MG63 (cell line): ENCODE measurements at regions not wholly inside any gene's neighbourhood (a gene's known extent, or its start where the extent isn't known, plus 50 kb on each side); places are given as distances from the start of the nearest gene placed in this dataset.

ENCODE experiments used
- DNase-seq: peaks from one replicate; pipeline ENCODE4 v3.0.0-alpha.2; 2020
- H3K27me3 ChIP-seq: fragments of 250-450 bp; sonication (Bioruptor Pico); 2 replicates; pipeline ENCODE4 v1.5.1; 2020; ENCODE audit warnings: mild to moderate bottlenecking, moderate library complexity
- H3K36me3 ChIP-seq: fragments of 250-450 bp; sonication (Bioruptor Pico); 2 replicates; pipeline ENCODE4 v1.5.1; 2020; ENCODE audit warnings: mild to moderate bottlenecking, moderate library complexity
- H3K4me3 ChIP-seq: fragments of 250-450 bp; sonication (Bioruptor Pico); 2 replicates; pipeline ENCODE4 v1.5.1; 2020; ENCODE audit warnings: mild to moderate bottlenecking, moderate library complexity
- H3K9me3 ChIP-seq: fragments of 250-450 bp; sonication (Bioruptor Pico); 2 replicates; pipeline ENCODE4 v1.5.1; 2020; ENCODE audit warnings: mild to moderate bottlenecking, moderate library complexity

DNA sequence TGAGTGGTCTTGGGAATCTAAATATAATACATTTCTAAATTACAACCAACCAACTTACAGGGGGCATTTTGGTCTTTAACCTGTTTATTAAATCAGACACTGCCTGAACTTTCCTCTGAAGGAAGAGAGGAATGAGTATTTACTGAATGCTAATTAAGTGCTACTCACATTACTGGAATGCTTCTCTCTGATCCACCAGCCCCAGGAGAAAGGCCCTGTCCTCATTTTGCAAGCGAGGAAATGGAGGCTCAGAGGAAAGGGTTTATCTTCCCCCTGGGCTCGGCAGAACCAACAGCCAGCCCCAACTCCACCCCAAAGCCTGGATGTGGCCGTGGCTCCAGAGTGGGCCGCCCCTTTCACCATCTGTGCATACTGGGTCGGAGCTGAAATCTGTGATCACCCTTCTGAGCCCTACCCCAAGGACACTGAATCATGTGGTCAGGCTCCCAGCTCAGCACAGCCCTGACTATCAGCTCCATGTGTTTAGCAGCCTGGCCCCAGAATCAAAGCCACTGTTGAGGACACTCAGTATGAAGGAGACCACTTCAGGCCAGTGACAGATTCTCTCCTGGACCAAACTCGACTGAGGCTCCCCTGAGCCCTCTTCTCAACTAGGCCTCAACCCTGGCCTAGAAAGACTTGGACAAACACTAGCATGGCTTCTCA, 56.7 kb upstream of the ENPP6 start:
- Histone ChIP-seq H3K36me3 (no peaks in the 10 kb centered on the region), H3K9me3 (no peaks in the 10 kb centered on the region), H3K4me3 (no peak overlapping the region), H3K27me3 (no peaks in the 10 kb centered on the region)
- no peak for DNase-seq

DNA sequence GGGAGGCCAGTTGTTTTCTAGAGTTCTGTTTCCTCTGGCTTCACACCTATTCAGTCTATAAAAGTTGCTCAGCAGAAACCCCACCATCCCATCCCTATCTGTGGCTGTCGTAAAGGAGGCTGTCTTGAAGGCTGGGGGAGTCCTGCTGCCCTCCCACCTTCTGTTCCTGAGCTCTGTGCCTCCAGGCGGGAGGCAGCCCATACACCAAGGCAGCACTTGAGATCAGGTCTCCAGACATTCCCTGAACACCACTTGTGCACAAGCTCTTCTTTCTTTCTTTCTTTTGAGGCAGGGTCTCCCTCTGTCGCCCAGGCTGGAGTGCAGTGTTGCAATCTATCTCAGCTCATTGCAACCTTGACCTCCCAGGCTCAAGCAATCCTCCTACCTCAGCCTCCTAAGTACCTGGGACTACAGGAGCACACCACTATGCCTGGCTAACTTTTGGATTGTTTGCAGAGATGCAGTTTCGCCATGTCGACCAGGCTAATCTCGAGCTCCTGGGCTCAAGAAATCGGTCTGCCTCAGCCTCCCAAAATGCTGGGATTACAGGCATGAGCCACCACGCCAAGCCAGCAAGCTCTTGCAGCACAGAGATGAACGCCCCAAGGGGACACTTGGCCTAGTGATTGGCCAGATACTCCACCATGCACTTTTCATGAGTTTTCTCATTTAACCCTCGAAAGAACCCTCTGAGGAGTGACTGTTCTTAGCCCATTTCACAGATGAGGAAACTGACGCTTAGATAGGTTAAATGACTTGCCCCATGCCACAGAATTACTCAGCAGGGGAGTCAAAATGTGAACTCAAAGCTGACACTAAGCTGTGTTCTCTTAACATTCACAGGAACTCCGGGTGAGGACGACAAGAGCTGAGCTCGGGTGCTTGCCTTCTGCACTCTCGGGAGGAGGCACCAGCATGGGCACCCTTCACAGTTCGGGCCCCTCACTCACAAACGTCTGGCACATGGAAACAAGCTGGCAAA, 55.8 kb upstream of the ENPP6 start:
- Histone ChIP-seq H3K36me3 (no peaks in the 10 kb centered on the region), H3K4me3 (no peak overlapping the region), H3K27me3 (no peaks in the 10 kb centered on the region), H3K9me3 (no peaks in the 10 kb centered on the region)
- DNase-seq = no peak

DNA sequence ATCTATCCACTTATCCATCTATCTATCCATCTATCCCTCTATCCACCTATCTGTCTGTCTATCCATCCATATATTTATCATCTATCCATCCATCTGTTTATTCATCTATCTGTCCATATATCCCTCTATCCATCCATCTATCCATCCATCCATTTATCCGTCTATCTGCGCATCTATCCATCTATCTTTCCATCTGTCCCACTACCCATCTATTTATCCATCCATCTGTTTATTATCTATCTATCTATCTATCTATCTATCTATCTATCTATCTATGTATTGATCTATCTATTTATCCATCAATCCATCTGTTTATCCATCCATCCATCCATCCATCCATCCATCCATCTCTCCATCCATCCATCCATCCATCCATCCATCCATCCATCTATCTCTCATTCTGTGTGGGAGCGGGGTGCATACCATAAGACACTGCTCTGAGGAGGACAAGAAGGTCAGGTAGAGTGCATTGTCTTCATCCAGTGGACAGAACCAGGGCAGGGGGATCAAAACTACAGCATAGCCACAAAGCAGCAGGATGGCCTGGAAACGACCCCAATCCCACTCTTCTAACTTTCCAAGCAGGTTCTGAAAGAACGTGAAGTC, 53.2 kb upstream of the ENPP6 start:
- no peak overlapping the region for H3K4me3 ChIP-seq
- no peaks in the 10 kb centered on the region for H3K9me3 ChIP-seq
- DNase-seq = no peak
- H3K27me3 ChIP-seq = no peaks in the 10 kb centered on the region
- no peaks in the 10 kb centered on the region for H3K36me3 ChIP-seq

DNA sequence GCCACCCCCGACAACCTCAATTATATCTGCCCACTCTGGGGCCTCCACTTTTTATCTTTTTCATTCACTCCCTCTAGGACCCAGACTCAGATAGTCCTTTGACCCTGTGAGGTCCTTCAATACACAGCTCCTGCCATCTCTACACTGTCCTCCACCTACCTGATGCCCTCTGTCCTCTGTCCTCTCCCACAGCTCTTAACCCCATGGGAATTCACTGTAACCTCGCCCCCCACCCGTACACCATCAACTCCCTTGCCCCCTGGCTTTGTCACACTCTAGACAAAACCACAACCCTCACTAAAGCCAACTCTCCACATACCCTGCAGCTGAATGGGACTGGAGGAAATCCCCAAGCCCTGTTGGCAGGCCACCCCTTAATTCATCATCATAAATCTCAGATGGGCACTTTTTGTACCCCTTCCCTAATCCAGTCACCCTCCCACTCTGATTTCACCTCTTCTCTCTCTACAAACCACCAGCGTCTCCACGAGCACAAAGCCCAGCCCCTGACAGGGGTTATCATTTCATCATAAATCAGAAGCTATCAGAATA, 52.3 kb upstream of the ENPP6 start:
- no peak for DNase-seq
- Histone ChIP-seq H3K9me3 (no peaks in the 10 kb centered on the region), H3K36me3 (no peaks in the 10 kb centered on the region), H3K4me3 (no peak overlapping the region), H3K27me3 (no peaks in the 10 kb centered on the region)

DNA sequence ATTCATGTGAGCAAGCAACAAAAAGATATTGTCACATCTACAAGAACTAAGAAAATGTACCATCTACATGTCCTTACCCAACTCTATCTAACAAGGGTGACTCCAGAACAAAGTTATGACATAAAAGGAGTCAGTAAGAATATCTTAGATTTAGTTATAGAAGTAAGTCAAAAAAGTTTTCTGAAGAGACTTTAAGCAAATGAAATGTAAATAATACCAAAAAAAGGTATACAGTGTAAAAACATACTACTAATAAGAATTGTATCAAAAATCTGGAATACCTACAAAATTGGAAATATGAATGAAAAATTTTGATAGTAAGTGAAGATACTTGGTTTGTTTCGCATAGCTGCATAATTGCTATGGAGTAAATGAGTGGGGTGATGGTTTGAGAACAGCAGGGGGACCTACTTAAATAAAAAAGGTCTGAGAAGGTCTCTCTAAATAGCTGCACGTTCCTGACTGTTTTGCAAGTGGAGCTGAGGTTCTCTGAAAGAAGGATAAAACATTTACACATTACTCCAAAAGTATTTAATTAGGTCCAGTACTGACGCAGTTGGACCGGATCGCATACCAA, 51.0 kb upstream of the ENPP6 start:
- no peak for DNase-seq
- no peaks in the 10 kb centered on the region for H3K36me3 ChIP-seq
- H3K27me3 ChIP-seq = no peaks in the 10 kb centered on the region
- H3K4me3 ChIP-seq = peak overlapping the region; percentile 61
- H3K9me3 ChIP-seq = no peaks in the 10 kb centered on the region

DNA sequence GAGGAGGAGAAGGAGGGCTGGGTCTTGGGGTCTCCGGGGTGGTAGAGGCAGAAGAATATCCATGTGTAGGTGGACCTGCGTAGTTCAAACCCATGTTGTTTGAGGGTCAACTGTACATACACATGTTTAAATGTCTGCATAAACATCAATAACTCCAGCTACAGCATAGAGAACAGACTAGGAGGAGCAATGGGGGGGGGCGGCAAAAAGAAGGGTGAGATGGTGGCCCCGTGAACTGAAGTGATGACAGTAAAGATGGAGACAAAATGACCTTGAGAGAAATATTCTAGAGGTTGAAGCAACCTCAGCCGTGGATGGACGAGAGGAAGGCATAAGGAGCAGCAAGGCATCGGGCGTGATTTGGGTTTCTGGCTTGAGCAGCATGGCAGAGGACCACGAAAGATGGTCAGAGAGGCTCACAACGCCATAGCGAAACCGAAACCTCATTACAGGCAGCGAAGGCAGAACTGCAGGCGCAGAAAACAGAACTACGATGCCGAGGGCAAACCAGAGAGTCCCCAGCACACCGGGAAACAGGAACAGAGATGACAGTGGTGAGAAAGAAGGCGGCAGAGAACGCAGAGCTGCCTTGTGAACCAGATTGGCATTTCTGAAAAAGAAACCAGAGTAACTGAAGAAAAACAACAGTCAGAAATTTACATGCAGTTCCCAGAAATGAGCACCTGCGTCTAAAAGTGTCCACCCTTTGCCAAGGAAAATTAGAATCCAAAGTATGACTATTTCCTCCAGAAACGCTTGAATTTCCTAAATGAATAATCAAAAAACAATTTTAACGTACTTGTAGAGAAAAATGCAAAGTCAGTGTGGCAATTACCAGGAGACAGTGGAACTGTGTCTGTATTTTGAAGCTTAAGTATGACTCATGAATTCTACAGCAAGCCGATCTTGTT, 50.3 kb upstream of the ENPP6 start:
- no peaks in the 10 kb centered on the region for H3K9me3 ChIP-seq
- DNase-seq = peak; percentile 60
- H3K36me3 ChIP-seq = no peaks in the 10 kb centered on the region
- H3K4me3 ChIP-seq = peak overlapping the region; percentile 61
- no peaks in the 10 kb centered on the region for H3K27me3 ChIP-seq
